ENCODE measurements at regions not wholly inside any gene's neighbourhood (a gene's known extent, or its start where the extent isn't known, plus 50 kb on each side); places are given as distances from the start of the nearest gene placed in this dataset.

GRCh38 chr16:64346080-64346479, 775.8 kb downstream of the CDH11 start:
- no peak for TF ChIP-seq CTCF (optimal IDR thresholded peaks at IDR 0.05 in 1 of 3, IDR thresholded peaks at IDR 0.05 in 1 of 3, conservative IDR thresholded peaks at IDR 0.05 in 1 of 3; ENCODE audit: extremely low read depth in 1 of 3, insufficient read depth in 2 of 3, low read length in 3 of 3)
- no peak for TF ChIP-seq EZH2 (IDR thresholded peaks at IDR 0.05; ENCODE audit: low read length)

All from keratinocyte (primary cell).